AG04449 (cell line): ENCODE measurements at regions not wholly inside any gene's neighbourhood (a gene's known extent, or its start where the extent isn't known, plus 50 kb on each side); places are given as distances from the start of the nearest gene placed in this dataset.

Experiments used
- CTCF ChIA-PET: fragments of 350-600 bp; formaldehyde crosslinking; extraction: SDS; loops from one replicate; lab custom pipeline; 2021; ENCODE audit warnings: antibody characterized with exemption; lab: Yijun Ruan, JAX
- POLR2A ChIA-PET: fragments of 400-600, 350-600 bp; formaldehyde crosslinking; extraction: SDS; loops from one replicate; lab custom pipeline; 2020; ENCODE audit warnings: antibody characterized with exemption, inconsistent platforms; lab: Yijun Ruan, JAX
- DNase-seq: peaks from one replicate; pipeline ENCODE4 v3.0.0-alpha.2; 2010; ENCODE audit warnings: low read depth, low spot score
- H3K4me3 ChIP-seq: 2 replicates; pipeline ENCODE4 v1.5.1; 2011; ENCODE audit warnings: low read depth, mild to moderate bottlenecking, control low read depth, low read length
- CTCF ChIP-seq: IDR thresholded peaks from one replicate; pipeline ENCODE4 v1.5.1; 2011; ENCODE audit warnings: mild to moderate bottlenecking, moderate library complexity, low read length, control low read depth, inconsistent platforms; ENCODE audit not compliant: insufficient read depth; ENCODE audit errors: missing control alignments

DNA sequence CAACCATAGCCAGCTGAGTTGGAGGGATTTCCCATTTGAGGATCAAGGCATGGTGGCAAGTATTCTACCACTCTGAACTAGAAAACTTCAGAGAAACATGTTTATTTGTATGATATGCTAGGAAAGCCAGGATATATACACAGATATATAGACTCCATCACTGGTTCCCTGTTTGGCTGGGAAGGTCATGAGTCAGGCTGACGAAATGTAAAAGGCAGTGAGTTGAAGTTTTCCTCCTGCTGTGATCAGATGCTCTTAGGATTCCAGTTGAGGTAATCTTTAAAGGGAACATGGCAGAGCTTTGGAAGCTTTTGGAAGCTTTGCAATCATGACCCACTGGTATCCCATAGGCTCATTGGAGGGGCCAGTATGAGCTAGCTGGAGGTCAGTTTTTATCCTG, 1369.1 kb downstream of the EPHA7 start:
- ChIA-PET POLR2A (no interaction called here), CTCF (no interaction called here)
- no peak overlapping the region for H3K4me3 ChIP-seq
- DNase-seq: no peak
- TF ChIP-seq CTCF: no peak

DNA sequence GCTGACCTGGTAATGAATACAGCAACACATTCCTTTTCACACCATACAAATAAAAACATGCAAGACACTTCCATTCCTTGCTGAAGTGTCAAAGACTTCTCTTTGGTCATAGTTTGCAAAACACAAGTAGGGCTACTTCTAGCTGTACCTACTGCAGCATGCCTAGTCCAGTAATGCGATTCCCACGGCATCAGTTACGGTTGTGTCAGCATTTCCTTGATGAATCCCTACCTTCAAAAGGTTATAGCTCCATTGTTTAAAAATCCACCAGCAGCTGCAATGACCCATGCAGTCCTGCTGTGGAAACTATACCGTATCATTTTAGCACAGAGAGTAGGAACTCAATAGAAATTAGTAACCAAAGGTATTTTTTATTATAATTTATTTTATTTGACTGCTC, 1371.5 kb downstream of the EPHA7 start:
- POLR2A ChIA-PET: no interaction called here
- CTCF ChIA-PET: no interaction called here
- TF ChIP-seq CTCF: no peak
- no peak for DNase-seq
- no peak overlapping the region for H3K4me3 ChIP-seq

DNA sequence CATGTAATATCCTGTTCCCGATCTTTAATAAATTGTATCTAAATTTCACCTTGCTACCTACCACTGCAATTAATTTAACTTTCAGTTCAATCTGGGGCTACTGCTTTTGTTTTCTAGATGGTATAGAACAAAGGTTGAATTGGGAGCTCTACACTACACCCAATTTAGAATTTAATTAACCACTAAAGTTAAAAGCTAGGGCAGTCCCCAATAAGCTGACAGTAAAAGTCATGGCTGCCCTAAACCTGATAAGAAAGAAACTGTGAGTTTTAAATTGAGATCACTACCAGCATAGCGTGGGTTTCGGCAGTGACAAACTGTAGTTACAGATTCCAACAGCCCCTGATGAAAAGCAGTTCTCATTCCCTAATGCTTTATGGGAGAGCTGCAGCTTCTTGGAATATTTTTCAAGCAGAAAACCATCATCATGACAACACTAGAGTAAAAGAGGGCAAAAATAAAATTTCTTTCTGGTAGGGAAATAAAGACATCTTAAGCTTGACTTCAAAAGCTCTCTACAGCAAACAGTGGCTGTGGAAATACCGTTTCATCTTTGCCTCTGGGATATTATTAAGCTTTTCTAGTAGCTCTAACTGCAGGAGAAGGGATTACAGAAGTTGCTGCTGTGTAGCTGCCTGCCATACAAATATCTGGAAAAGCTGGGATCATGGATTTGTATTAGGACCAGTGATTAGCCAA, 1372.1 kb downstream of the EPHA7 start:
- H3K4me3 ChIP-seq: no peak overlapping the region
- CTCF ChIA-PET: no interaction called here
- TF ChIP-seq CTCF: no peak
- POLR2A ChIA-PET: no interaction called here
- DNase-seq: no peak

DNA sequence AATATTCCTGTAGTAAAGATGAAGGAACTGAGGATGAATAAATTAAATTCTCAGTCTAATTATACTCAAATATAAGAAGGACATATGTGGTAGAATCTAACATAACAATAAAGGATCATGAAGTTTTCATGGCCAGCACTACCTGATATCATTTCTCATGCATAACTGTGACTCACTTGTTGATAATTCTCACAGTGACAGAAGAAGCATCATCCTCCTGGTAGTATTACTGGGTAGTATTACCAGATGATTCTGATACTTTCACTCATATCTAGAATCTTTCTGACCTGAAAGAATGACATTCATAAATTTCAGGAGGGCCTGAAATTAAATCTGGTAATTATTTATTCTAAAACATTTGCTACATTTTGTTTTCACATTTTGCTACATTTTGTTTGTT, 1375.0 kb downstream of the EPHA7 start:
- TF ChIP-seq CTCF: no peak
- CTCF ChIA-PET: no interaction called here
- POLR2A ChIA-PET: no interaction called here
- DNase-seq: no peak
- no peak overlapping the region for H3K4me3 ChIP-seq

- H3K4me3 ChIP-seq: no peak overlapping the region
- ChIA-PET POLR2A (no interaction called here), CTCF (no interaction called here)
- DNase-seq: no peak
- TF ChIP-seq CTCF: no peak
Measured at GRCh38 chr6:92043777-92044176, 1375.6 kb downstream of the EPHA7 start.

GRCh38 chr6:92026878-92027277, 1392.5 kb downstream of the EPHA7 start:
- H3K4me3 ChIP-seq: no peak overlapping the region

More at GRCh38 chr6:92026878-92027277, 1392.5 kb downstream of the EPHA7 start:
- no peak for TF ChIP-seq CTCF
- DNase-seq: no peak
- POLR2A ChIA-PET: no interaction called here
- CTCF ChIA-PET: no interaction called here
